ENCODE measurements at regions not wholly inside any gene's neighbourhood (a gene's known extent, or its start where the extent isn't known, plus 50 kb on each side); places are given as distances from the start of the nearest gene placed in this dataset.

- TF ChIP-seq FOXA1 (IDR thresholded peaks at IDR 0.05): no peak
- TF ChIP-seq FOXM1 (IDR thresholded peaks at IDR 0.05; ENCODE audit: borderline replicate concordance): no peak
- TF ChIP-seq HDGF (IDR thresholded peaks at IDR 0.05; ENCODE audit: borderline replicate concordance): no peak
- TF ChIP-seq L3MBTL2 (conservative IDR thresholded peaks at IDR 0.05): no peak
- TF ChIP-seq BHLHE40 (IDR thresholded peaks at IDR 0.05; ENCODE audit: borderline replicate concordance): no peak
- TF ChIP-seq NFRKB (IDR thresholded peaks at IDR 0.05): no peak
These were observed 233.4 kb upstream of the ST8SIA4 start for GRCh38 chr5:101136454-101136853.

All from HEK293T (cell line).